PC-3 (cell line): ENCODE measurements at regions not wholly inside any gene's neighbourhood (a gene's known extent, or its start where the extent isn't known, plus 50 kb on each side); places are given as distances from the start of the nearest gene placed in this dataset.

Source experiments
- CTCF ChIP-seq: fragments of 300-600 bp; sonication (generic); conservative IDR thresholded peaks from 2 replicates; pipeline ENCODE4 v1.5.1; 2017; ENCODE audit warnings: antibody characterized with exemption, low read depth, mild to moderate bottlenecking, low read length
- EZH2 ChIP-seq: fragments of 300-600 bp; sonication (generic); IDR thresholded peaks from one replicate; pipeline ENCODE4 v1.6.1; 2017; ENCODE audit warnings: antibody characterized with exemption, mild to moderate bottlenecking, low read length; ENCODE audit not compliant: unreplicated experiment
- EZH2phosphoT487 ChIP-seq: fragments of 300-600 bp; sonication (generic); IDR thresholded peaks from 2 replicates; pipeline ENCODE4 v1.6.1; 2018; ENCODE audit warnings: mild to moderate bottlenecking, antibody characterized with exemption, low read length, borderline replicate concordance

GRCh38 chr16:9256196-9256595 lies 164.8 kb downstream of the HAPSTR1 start:
- TF ChIP-seq EZH2 (no peak), CTCF (peak; percentile 70), EZH2phosphoT487 (no peak)
